ENCODE measurements at regions not wholly inside any gene's neighbourhood (a gene's known extent, or its start where the extent isn't known, plus 50 kb on each side); places are given as distances from the start of the nearest gene placed in this dataset.

DNA sequence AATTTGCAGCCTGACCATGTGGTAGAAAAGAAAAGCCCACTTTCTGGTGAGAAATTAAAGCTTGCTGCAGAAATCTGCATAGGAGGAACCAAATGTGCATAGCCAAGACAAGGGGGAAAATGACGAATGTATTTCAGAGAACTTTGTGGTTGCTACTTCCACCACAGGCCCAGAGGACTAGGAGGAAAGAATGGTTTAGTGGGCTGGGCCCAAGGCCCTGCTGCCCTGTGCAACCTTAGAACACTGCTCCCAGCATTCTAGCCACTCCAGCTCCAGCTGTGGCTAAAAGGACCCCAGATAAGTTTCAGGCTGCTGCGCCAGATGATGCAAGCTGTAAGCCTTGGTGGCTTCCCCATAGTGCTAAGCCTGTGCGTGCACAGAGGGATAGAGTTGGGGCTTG, 764.3 kb downstream of the SLC6A15 start:
- TF ChIP-seq, protein P1, sequence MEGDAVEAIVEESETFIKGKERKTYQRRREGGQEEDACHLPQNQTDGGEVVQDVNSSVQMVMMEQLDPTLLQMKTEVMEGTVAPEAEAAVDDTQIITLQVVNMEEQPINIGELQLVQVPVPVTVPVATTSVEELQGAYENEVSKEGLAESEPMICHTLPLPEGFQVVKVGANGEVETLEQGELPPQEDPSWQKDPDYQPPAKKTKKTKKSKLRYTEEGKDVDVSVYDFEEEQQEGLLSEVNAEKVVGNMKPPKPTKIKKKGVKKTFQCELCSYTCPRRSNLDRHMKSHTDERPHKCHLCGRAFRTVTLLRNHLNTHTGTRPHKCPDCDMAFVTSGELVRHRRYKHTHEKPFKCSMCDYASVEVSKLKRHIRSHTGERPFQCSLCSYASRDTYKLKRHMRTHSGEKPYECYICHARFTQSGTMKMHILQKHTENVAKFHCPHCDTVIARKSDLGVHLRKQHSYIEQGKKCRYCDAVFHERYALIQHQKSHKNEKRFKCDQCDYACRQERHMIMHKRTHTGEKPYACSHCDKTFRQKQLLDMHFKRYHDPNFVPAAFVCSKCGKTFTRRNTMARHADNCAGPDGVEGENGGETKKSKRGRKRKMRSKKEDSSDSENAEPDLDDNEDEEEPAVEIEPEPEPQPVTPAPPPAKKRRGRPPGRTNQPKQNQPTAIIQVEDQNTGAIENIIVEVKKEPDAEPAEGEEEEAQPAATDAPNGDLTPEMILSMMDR (IDR thresholded peaks at IDR 0.05 in 8 of 11, conservative IDR thresholded peaks at IDR 0.05 in 3 of 11) = no peak
- no peak for TF ChIP-seq POLR2A (IDR thresholded peaks at IDR 0.05)

Measured in spleen (tissue), 7 donors.